ENCODE measurements at regions not wholly inside any gene's neighbourhood (a gene's known extent, or its start where the extent isn't known, plus 50 kb on each side); places are given as distances from the start of the nearest gene placed in this dataset.
"Not testable (repeated sequence)": the region's sequence is repeated elsewhere in the genome, so short reads cannot be mapped to it uniquely, and the experiment has no call there.

DNA sequence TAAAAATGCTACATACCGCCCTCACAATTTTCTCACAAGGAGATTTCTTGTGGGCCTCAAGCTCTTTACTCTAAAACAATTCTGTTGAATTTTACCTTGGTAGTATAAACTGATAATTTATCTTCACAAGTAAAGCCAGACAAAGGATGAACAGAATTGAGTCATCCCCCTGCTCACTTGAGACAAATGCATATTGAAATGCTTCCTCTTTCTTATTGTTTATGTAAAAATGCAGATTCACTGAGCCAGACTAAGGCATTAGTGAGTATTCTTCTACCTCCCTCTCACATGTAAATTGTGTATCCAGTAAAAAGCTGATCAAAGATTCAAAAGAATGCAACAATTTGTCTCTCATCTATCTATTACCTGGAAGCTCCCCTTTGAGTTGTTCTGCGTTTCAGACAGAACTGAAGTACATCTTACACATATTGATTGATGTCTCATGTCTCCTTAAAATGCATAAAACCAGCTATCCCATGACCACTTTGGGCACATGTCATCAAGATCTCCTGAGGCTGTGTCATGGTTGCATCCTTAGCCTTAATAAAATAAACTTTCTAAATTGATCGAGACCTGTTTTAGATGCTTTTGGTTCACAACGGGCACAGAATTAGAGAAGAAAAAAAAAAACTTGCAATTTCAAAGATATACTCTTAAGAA, 743.1 kb upstream of the B3GALT2 start:
- DNase-seq, result no peak

DNA sequence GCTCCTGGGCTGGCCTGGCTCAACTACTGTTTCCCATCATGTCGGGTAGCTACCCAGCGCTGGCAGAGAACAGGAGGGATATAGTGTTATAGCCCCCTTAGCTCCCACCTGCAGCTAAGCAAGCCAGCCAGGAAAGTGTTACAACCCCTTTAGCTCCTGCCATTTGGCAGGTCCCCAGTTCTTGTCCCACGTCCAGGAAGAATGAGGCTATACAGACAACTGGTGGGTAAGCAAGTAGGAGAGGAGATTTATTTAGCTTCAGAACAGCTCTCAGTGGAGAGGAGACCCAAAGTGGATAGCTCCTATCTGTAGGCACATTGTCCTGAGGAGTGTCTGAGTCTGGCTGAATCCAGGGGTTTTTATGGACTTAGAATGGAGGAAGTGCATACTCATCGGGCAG, 741.1 kb upstream of the B3GALT2 start:
- DNase-seq, result no peak

DNA sequence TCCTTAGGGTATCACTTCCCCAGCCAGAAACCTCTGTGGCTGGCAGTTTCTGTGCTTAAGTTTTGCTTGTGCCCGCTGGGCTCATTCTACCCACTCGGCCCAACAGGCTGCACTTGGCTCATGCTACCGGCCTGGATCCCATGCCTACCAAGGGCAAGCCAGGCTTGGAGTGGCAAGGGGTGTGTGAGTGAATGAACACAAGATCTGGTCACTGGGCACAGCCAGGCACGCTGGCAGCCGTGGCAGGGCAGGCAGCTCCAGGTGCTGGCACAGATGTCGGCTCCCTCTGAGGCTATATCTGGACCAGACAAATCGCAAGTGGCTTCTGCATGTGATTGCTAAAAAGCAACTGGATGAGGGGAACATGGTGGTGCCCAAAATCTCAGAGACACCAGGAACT, 740.5 kb upstream of the B3GALT2 start:
- DNase-seq, result no peak

DNA sequence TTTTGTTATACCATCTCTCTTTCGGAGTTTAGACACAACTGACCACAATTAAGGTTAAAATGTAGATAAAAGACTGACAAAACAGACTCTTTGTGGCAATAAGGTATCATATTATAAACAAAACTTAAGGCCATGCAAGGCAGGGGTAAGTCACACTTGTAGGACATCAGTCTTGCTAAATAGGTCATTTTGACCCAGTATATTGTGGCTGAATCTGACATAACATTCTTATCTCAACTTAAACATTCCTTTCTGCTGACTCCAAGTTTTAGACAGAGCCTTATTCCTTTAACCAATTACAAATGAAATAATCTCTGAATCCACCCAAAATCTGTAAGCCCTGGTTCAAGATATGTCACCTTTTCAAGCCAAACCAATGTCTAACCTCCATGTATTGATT, 733.4 kb upstream of the B3GALT2 start:
- peak; percentile 26 for DNase-seq

DNA sequence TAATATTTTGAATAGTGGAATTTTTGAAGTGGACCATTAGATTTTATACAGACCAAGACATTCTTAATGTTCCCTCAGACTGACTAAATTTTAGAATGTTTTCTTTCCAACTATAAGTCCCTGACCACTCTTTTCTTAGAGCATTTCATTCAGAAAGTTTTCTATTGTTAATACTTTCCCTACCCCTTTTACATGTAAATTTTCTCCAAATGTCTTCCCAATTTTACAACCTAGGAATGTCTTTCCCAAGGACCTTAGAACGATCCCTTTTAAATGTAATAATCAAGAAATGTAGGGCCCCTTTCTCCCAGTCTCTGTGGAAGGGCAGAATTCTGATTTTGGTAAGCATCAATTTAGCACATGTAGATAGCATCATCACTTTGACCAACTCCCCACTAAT, 730.0 kb upstream of the B3GALT2 start:
- no peak for DNase-seq

DNA sequence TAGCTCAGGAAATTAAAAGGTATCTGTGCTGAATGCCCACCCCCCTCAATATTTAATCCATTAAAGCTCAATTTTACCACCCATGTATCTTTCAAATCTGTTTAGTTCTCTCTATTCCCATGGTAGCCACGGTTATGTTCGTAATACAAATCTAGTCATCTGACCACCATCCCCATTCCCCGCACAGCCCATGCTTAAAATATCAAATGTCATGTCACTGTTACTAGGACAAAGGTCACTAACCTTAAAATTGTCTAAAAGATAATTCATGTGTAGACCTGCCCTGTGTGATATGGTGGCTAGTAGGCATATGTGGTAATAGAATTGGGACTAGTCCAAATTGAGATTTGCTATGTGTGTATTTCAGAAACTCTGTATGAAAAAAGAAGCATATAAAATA, 728.5 kb upstream of the B3GALT2 start:
- no peak for DNase-seq

DNA sequence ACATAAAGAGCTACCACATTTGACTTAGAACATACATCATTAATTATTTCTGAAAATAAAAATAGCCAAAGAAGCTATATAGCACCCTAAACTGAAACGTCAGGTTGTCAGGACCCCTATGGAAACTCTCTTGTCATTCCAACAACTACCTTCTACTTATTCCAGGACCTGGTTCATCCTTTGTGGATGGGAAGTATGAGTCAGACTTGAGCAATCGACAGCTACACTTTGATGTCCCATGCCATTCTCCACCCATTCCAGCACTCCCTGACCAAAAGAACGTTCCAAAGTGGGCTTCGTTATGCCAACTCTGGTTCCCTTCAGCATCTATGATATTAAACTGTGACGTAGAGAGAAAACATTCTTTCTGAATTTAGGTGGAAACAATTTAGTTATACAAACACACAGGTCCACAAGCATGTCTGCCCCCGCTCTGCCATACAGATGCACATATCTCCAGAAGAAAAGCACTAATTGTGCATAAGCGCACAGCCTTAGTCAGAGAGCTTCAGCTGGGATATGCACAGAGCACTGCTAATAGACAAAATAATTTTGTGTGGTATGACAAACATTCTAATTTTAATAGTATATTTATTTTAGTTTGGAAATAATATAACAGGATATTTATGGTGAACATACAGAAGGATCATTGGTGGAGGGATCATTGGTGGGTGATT, 723.1 kb upstream of the B3GALT2 start:
- DNase-seq, result no peak

DNA sequence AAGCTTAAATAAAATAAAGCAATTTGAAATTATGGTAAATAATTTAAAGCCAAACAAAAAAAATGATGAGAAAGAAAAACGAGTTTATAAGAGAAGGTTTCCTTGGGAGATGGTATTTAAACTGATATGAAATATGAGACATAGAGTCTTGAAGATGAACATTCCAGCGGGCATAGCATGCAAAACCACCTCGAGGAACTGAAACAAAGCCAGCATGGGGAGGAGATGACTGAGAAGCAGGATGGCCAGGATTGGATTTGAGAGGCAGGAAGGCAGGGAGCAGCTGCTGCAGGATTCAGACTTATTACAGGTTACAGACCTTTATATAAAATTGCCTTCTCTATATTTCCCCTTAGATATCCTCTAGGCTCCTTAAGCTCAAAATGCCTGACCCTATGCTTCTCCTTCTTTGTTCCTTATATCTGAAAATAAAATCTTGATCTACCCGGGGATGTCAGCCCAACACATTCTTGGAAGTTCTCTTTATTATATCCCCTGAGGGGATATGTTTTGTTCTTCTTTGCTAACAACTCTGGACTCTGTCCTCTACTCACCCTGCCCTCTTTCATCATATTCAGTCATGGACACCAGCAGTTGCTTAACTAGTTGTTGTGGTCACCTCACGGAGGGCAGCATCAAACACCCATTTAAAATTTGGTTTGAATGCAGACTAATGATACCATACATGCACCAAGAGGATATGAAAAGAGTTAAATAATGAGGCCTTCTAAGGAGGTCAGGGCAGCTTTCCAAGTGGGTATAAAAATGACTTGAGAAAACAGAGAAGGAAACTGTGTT, 719.1 kb upstream of the B3GALT2 start:
- DNase-seq, result peak; percentile 79

DNA sequence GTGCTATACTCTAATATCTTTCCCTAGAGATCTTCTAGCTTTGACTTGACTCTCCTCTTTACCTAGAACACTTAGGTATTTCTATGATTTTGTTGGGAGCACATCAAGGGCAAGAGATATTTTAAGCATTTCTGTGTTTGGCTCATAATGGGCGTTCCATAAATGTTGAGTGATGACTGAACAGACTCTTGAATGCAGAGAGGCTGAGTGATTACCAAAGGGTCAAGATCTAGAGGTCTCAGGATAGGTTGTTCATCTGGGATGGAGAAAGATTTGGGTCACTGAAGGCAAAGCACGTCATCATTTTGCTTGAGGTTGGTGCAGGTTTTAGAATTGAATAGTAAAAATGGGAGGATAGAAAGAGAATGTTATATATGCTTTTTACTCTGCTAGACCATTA, 705.4 kb upstream of the B3GALT2 start:
- DNase-seq, result no peak

DNA sequence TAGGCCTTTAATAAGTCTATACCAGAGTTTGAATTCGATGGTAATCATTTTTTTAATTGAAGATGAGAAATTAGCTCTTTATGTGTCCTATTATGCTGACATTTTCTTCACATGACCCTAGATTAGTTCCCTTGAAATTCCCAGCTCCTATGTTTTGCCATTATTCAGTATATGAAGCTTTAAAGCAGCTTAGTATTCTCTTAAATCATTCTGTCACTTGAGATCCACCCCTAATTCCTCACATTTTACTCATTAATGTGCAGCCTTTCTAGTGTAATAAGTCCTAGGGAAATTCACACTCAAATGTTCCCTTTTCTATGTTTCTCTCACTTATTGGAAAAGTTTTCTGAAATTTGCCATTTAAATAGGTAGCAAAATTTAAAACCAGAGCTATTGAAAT, 704.5 kb upstream of the B3GALT2 start:
- peak; percentile 8 for DNase-seq

DNA sequence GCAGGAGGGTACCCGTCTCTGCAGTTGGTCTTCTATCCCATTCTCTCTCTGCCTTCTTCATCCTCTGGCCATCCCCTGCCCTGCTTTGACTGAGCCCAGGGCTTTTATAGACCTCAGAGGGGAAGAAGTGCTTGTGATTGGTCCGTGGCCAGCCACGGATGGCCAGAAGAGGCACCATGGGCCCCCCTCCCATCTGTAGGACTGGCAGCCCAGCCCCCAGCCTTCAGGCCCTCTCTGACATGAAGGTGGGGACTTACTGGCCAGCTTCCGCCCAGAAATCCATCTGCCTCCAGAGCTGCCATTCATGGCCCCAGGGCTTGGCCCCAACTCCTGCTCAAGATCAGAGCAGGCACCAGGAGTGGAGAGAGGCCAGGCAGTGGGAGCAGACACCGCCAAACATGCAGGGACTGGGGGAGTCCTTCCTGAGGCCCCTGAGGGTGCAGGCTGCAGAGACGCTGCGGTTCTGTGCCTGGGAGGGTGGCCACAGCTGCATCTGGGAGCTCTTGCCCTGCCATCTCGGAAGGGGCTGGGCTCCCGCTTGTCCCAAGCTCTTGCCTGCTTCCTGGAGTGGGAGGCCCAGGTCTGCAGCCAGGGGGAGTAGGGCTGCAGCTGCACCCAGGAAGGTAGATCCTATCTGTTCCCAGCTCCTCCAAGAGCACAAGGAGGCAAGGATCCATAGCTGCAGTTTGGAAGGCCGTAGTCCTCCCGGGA, 698.6 kb upstream of the B3GALT2 start:
- DNase-seq, result no peak

DNA sequence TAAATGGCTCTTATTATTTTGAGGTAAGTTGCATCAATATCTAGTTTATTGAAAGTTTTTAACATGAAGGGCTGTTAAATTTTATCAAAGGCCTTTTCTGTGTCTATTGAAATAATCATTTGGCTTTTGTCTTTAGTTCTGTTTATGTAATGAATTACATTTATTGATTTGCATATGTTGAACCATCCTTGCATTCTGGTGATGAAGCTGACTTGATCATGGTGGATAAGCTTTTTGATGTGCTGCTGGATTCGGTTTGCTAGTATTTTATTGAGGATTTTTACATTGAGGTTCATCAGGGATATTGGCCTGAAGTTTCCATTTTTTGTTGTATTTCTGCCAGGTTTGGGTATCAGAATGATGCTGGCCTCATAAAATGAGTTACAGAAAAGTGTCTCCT, 691.5 kb upstream of the B3GALT2 start:
- DNase-seq, result not testable (repeated sequence)

DNA sequence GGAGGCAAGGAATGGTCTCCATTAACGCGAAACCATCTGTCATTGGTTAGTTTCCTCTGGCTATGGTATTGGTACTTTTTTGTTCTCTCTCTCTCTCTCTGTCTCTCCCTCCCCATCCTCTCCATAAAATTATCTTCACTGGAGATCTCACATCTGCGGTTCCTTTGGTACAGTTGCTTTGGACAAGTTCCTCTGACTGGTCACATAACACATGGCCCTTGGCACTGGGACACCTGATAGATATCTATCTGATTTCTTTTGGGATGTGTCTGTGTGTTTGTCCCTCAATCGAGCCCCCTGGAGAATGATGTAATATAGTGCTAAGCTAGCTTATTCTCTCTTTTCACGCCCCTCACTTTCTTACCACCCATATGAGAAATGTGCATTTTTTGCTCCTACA, 682.0 kb upstream of the B3GALT2 start:
- no peak for DNase-seq

DNA sequence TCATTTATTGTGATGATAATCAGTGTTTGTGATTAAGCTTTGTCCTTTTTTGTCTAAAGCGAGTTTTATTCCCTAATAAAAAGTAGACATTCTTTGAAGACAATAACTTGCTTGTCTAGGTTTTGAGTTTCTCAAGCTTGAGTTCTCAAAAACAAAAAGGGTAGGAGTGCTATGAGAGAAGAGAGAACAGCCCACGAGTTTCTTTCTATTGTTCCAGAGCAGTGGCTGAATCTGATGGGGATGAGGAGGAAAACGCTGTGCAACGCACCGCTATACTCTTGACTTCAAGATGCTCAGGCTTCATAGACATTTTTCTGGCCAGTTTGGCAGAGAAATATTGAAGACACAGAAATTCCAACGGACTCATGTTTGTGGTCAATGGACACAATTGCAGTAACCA, 669.8 kb upstream of the B3GALT2 start:
- DNase-seq, result no peak

DNA sequence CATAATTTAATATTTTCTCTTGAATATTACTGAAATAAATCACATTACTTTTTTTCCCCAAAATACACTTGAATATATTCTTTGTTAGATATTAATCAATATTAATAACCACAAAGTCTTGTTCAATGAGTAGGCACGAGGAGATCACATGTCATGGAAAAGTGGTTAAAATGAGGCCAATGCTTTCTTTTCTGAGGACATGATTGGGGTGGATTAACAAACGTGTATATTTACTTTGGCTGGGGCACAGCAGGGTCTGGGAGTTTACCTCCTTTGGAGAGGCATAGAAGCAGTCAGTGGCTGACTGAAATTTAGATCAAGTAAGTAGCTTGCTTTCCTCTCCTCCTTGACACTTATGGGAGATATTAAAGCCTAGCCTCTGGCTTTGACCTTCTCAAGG, 664.3 kb upstream of the B3GALT2 start:
- no peak for DNase-seq

DNA sequence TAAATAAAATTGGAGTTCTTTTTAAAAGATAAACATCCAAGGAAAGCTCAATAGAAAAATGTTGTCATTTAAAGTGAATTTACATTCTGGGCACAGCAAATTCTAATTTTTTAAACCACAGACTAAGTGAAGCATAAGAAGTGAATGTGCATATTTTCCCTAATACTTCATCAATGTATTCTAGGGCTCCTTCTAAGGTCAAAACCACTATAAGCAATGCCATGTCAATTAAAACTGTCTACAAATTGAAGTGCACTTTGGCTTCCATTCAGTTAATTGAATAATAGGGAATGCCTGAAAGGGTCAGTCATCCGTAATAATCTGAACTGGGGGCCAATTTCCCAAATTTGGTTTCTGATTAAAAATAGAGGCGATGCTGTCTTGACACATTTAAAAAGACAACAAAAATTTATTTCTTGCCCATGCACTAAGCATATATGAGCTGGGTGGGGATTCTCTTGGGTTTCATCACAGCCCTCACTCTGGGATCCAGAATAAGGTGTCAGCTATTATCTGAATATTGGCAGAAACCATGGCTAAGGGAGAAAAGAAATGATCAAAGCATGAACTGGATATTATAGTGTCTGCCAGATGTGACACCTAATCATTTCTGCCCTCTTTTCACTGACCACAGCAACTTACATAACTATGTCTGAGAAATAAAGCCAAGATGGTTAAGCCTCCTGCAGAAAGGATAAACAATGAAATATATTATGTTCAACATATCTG, 660.6 kb upstream of the B3GALT2 start:
- no peak for DNase-seq

DNA sequence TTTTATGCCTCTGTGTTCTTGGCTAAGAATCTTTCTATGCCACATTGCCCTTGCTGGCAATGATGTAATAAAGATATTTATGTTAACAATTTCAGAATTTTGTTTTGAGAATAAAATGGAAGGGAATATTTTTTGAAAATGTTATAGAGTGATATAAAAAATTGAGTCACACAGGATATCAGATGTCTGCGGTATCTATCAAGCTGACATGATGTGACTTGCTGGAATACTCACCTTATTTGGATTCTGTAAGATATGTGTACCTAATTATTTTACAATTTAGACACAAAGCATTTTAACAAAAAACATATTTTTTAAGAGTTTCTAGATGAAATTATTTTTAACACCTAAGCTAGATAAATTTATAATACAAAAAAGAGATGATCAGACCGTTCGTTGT, 660.0 kb upstream of the B3GALT2 start:
- DNase-seq, result no peak

DNA sequence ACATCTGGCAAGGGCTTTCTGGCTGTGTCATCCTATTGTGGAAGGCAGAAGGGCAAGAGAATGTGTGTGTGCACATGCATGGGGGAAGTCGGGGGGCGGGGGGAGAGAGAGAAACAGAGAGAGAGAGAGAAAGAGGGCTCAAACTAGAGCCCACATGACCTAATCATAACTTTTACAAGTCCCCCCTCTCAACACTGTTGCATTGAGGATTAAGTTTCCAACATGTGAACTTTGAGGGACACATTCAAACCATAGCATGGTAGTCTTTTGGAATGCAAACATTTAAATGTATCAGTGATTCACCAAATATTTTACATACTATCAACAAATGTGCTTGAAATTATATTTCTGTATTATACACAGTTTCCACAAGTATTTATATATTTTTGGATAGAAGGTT, 655.4 kb upstream of the B3GALT2 start:
- DNase-seq, result no peak

DNA sequence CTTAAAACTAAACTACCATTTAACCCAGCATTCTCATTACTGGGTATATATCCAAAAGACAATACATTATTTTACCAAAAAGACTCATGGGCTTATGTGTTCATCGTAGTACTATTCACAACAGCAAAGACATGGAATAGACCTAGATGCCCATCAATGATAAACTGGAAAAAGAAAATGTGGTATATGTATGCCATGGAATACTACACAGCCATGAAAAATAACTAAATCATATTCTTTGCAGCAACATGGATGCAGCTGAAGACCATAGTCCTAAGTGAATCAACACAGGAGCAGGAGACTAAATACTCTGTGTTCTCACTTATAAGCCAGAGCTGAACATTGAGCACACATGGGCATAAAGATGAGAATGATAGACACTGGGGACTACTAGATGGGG, 645.1 kb upstream of the B3GALT2 start:
- no peak for DNase-seq

DNA sequence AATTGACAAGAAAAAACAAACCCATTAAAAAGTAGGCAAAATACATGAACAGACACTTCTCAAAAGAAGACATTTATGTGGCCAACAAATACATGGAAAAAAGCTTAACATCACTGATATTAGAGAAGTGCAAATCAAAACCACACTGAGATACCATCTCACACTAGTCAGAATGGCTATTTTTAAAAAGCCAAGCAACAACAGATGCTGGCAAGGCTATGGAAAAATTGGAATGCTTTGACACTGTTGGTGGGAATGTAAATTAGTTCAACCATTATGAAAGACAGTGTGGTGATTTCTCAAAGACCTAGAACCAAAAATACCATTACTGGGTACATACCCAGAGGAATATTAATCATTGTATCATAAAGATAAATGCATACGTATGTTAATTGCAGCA, 641.1 kb upstream of the B3GALT2 start:
- no peak for DNase-seq

DNA sequence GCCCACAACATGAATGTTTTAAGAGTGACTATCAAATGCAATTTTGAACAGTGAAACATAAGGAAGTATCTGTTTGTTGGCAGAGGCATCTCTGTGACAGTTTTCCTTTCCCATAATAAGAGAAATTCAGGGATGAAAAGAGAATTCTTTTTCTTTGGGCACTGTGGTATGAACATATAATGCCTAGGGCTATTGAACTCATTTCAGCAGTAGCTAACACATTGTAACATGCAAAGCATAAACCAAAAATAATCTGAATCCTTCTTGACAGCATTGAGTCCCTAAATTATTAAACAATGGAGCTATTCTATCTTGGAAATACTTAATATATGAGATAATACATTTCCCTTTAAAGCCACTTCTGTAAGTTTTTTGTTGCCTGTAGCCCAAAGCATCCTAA, 633.0 kb upstream of the B3GALT2 start:
- DNase-seq, result no peak

DNA sequence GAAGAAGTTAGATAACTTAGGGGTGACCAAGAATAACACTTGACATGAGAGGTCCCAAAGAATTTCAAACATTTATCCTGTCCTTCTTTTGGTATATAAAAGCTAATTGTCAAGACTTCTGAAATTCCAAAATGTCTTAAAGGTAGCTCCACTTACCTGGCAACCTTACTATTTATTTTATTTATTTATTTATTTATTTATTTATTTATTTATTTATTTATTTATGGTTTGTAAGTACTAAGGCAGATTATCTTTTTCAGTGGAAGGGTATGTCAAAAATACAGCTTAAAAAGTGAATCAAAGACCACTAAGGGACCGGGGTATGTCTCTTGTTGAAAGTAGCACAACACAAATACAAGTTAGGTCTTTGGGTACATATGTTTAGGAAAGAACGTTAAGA, 620.8 kb upstream of the B3GALT2 start:
- no peak for DNase-seq
